OCI-LY1 (cell line): ENCODE measurements at regions not wholly inside any gene's neighbourhood (a gene's known extent, or its start where the extent isn't known, plus 50 kb on each side); places are given as distances from the start of the nearest gene placed in this dataset.

ENCODE experiments used
- H2AFZ ChIP-seq: fragments of 200-600 bp; sonication (generic), shearing (Covaris generic); 2 replicates; pipeline ENCODE4 v1.6.0; 2014; ENCODE audit warnings: antibody characterized with exemption, mild to moderate bottlenecking, low read length
- H3F3A ChIP-seq: fragments of 200-600 bp; sonication (generic), shearing (Covaris generic); 2 replicates; pipeline ENCODE4 v1.6.0; 2014; ENCODE audit warnings: mild to moderate bottlenecking, antibody characterized with exemption, low read length, moderate library complexity; ENCODE audit not compliant: insufficient read depth
- H3K27ac ChIP-seq: fragments of 200-600 bp; sonication (generic); 2 replicates; pipeline ENCODE4 v1.5.1; 2014; ENCODE audit warnings: low read length, mixed run types, mild to moderate bottlenecking, low read depth; ENCODE audit not compliant: poor library complexity, severe bottlenecking
- H3K27me3 ChIP-seq: fragments of 200-600 bp; sonication (generic); 2 replicates; pipeline ENCODE4 v1.6.0; 2014; ENCODE audit warnings: antibody characterized with exemption, mild to moderate bottlenecking, low read length, moderate library complexity; ENCODE audit not compliant: insufficient read depth
- H3K36me3 ChIP-seq: fragments of 200-600 bp; sonication (generic); 2 replicates; pipeline ENCODE4 v1.6.1; 2014; ENCODE audit warnings: mild to moderate bottlenecking, antibody characterized with exemption, low read length, moderate library complexity, mixed read lengths; ENCODE audit not compliant: insufficient read depth
- H3K4me1 ChIP-seq: fragments of 200-600 bp; sonication (generic); 2 replicates; pipeline ENCODE4 v1.5.1; 2014; ENCODE audit warnings: mild to moderate bottlenecking, low read length, moderate library complexity; ENCODE audit not compliant: insufficient read depth, severe bottlenecking
- H3K4me2 ChIP-seq: fragments of 200-600 bp; sonication (generic), shearing (Covaris generic); 2 replicates; pipeline ENCODE4 v1.6.1; 2014; ENCODE audit warnings: low read length
- H3K4me3 ChIP-seq: fragments of 200-600 bp; sonication (generic); 2 replicates; pipeline ENCODE4 v1.5.1; 2014; ENCODE audit warnings: low read length, low read depth, mild to moderate bottlenecking, mixed read lengths; ENCODE audit not compliant: poor library complexity, severe bottlenecking
- H3K79me2 ChIP-seq: fragments of 200-600 bp; shearing (Covaris generic); 2 replicates; pipeline ENCODE4 v1.6.1; 2016; ENCODE audit warnings: mixed run types, low read length, mixed read lengths; ENCODE audit not compliant: insufficient read depth
- H3K9ac ChIP-seq: fragments of 200-600 bp; sonication (generic), shearing (Covaris generic); 2 replicates; pipeline ENCODE4 v1.6.1; 2014; ENCODE audit warnings: mild to moderate bottlenecking, low read length, mixed read lengths
- H3K9me2 ChIP-seq: fragments of 200-600 bp; sonication (generic), shearing (Covaris generic); 2 replicates; pipeline ENCODE4 v1.6.1; 2014; ENCODE audit warnings: low read depth, mild to moderate bottlenecking, low read length, mixed read lengths
- H3K9me3 ChIP-seq: fragments of 200-600 bp; shearing (Covaris generic); 2 replicates; pipeline ENCODE4 v1.6.1; 2014; ENCODE audit warnings: low read length, mixed read lengths
- H4K20me1 ChIP-seq: fragments of 200-600 bp; sonication (generic), shearing (Covaris generic); 2 replicates; pipeline ENCODE4 v1.6.0; 2016; ENCODE audit warnings: mild to moderate bottlenecking, low read length; ENCODE audit not compliant: insufficient read depth
- CTCF ChIP-seq: fragments of 200-600 bp; sonication (generic), shearing (Covaris generic); IDR thresholded peaks from 2 replicates; pipeline ENCODE4 v1.5.1; 2017; ENCODE audit warnings: mild to moderate bottlenecking, antibody characterized with exemption, low read length, moderate library complexity, mixed read lengths
- EZH2 ChIP-seq: fragments of 200-600 bp; sonication (generic), shearing (Covaris generic); IDR thresholded peaks from 2 replicates; pipeline ENCODE4 v1.8.0; 2017; ENCODE audit warnings: borderline replicate concordance, mixed run types, mild to moderate bottlenecking, antibody characterized with exemption, low read length, moderate library complexity, mixed read lengths

- TF ChIP-seq EZH2 (no peak), CTCF (no peak)
- H2AFZ ChIP-seq, result no peak overlapping the region
- no peaks in the 10 kb centered on the region for H3K79me2 ChIP-seq
- H3K27ac ChIP-seq, result no peak overlapping the region
- no peaks in the 10 kb centered on the region for H4K20me1 ChIP-seq
- no peaks in the 10 kb centered on the region for H3K27me3 ChIP-seq
- H3K4me3 ChIP-seq, result no peak overlapping the region
- no peak overlapping the region for H3K9ac ChIP-seq
- no peaks in the 10 kb centered on the region for H3K9me3 ChIP-seq
- no peaks in the 10 kb centered on the region for H3F3A ChIP-seq
- no peak overlapping the region for H3K4me2 ChIP-seq
- H3K4me1 ChIP-seq, result no peaks in the 10 kb centered on the region
- no peaks in the 10 kb centered on the region for H3K9me2 ChIP-seq
- H3K36me3 ChIP-seq, result no peaks in the 10 kb centered on the region
These were observed 59.4 kb upstream of the SVIL start for GRCh38 chr10:29694121-29694520.

GRCh38 chr10:29692121-29692539 lies 57.4 kb upstream of the SVIL start:
- H3K9me3 ChIP-seq, result no peaks in the 10 kb centered on the region
- H3K4me3 ChIP-seq, result no peak overlapping the region
- H3F3A ChIP-seq, result no peaks in the 10 kb centered on the region
- no peak for TF ChIP-seq EZH2
- no peak for TF ChIP-seq CTCF
- H4K20me1 ChIP-seq, result no peaks in the 10 kb centered on the region
- no peak overlapping the region for H3K27ac ChIP-seq
- no peak overlapping the region for H3K9ac ChIP-seq
- H2AFZ ChIP-seq, result no peak overlapping the region
- H3K4me1 ChIP-seq, result no peaks in the 10 kb centered on the region
- no peak overlapping the region for H3K4me2 ChIP-seq
- H3K27me3 ChIP-seq, result no peaks in the 10 kb centered on the region; the same call in 1 of the 2 replicates
- no peaks in the 10 kb centered on the region for H3K79me2 ChIP-seq
- H3K9me2 ChIP-seq, result no peaks in the 10 kb centered on the region
- H3K36me3 ChIP-seq, result no peaks in the 10 kb centered on the region

GRCh38 chr10:29691564-29692072 lies 56.8 kb upstream of the SVIL start:
- Histone ChIP-seq H3K9ac (no peak overlapping the region), H3K4me2 (no peak overlapping the region), H3F3A (no peaks in the 10 kb centered on the region), H2AFZ (no peak overlapping the region), H3K4me1 (no peaks in the 10 kb centered on the region), H3K9me2 (no peaks in the 10 kb centered on the region), H3K4me3 (no peak overlapping the region), H3K27ac (no peak overlapping the region), H3K9me3 (no peaks in the 10 kb centered on the region), H3K27me3 (no peaks in the 10 kb centered on the region; the same call in 1 of the 2 replicates), H4K20me1 (no peaks in the 10 kb centered on the region), H3K36me3 (no peaks in the 10 kb centered on the region), H3K79me2 (no peaks in the 10 kb centered on the region)
- TF ChIP-seq CTCF, result no peak
